ENCODE measurements at regions not wholly inside any gene's neighbourhood (a gene's known extent, or its start where the extent isn't known, plus 50 kb on each side); places are given as distances from the start of the nearest gene placed in this dataset.

DNA sequence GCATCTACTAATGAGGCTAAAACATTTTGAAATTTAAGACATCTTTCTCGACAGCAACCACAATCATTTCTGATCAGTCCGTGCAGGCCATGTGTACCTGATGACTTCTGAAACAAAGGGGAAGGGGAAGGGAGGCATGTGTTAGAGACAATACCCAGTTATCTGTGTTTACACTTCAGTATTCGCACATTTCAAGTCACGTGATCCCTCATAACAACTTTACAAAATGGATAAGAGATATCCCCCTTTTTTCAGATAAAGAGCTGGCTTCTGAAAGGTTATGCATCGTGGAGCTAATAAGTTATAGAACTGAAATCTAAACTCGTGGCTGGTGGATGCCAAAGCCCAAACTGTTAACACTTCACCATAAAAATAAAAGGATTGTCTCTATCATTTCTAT is 175.7 kb downstream of the CHRM3 start (continued):
- TF ChIP-seq ATF6 (CRISPR knock-in tag; IDR thresholded peaks at IDR 0.05): no peak

GRCh38 chr1:239563681-239564080 is 177.3 kb downstream of the CHRM3 start:
- ChIA-PET CTCF (no interaction called here), POLR2A (no interaction called here)
- H3K4me3 Mint-ChIP-seq: no peak overlapping the region
- DNase-seq (ENCODE audit: low spot score) (no peak), ATAC-seq (no peak)
- peaks cover 16% of the 10 kb centered on the region for H3K4me1 Mint-ChIP-seq
- no peaks in the 10 kb centered on the region for H3K27me3 Mint-ChIP-seq (ENCODE audit: low read depth)
- peaks cover 8% of the 10 kb centered on the region; the same call in 1 of the 2 replicates for H3K9me3 Mint-ChIP-seq
- no peak overlapping the region for H3K27ac Mint-ChIP-seq
- H3K36me3 Mint-ChIP-seq: no peaks in the 10 kb centered on the region
- TF ChIP-seq, protein P1, sequence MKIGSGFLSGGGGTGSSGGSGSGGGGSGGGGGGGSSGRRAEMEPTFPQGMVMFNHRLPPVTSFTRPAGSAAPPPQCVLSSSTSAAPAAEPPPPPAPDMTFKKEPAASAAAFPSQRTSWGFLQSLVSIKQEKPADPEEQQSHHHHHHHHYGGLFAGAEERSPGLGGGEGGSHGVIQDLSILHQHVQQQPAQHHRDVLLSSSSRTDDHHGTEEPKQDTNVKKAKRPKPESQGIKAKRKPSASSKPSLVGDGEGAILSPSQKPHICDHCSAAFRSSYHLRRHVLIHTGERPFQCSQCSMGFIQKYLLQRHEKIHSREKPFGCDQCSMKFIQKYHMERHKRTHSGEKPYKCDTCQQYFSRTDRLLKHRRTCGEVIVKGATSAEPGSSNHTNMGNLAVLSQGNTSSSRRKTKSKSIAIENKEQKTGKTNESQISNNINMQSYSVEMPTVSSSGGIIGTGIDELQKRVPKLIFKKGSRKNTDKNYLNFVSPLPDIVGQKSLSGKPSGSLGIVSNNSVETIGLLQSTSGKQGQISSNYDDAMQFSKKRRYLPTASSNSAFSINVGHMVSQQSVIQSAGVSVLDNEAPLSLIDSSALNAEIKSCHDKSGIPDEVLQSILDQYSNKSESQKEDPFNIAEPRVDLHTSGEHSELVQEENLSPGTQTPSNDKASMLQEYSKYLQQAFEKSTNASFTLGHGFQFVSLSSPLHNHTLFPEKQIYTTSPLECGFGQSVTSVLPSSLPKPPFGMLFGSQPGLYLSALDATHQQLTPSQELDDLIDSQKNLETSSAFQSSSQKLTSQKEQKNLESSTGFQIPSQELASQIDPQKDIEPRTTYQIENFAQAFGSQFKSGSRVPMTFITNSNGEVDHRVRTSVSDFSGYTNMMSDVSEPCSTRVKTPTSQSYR (CRISPR knock-in tag; IDR thresholded peaks at IDR 0.05): no peak
- TF ChIP-seq ATF6 (CRISPR knock-in tag; IDR thresholded peaks at IDR 0.05) (no peak), ETV6 (CRISPR knock-in tag; IDR thresholded peaks at IDR 0.05) (no peak), CDX4 (CRISPR knock-in tag; IDR thresholded peaks at IDR 0.05; ENCODE audit: borderline replicate concordance) (no peak), AFF4 (CRISPR knock-in tag; IDR thresholded peaks at IDR 0.05; ENCODE audit: borderline replicate concordance) (no peak), ZNF121 (CRISPR knock-in tag; IDR thresholded peaks at IDR 0.05) (no peak), SMAD4 (CRISPR knock-in tag; IDR thresholded peaks at IDR 0.05) (no peak), ZNF232 (CRISPR knock-in tag; IDR thresholded peaks at IDR 0.05) (no peak), SP1 (CRISPR knock-in tag; conservative IDR thresholded peaks at IDR 0.05) (no peak), ZSCAN18 (CRISPR knock-in tag; IDR thresholded peaks at IDR 0.05) (no peak)
- TF ChIP-seq, protein P2, sequence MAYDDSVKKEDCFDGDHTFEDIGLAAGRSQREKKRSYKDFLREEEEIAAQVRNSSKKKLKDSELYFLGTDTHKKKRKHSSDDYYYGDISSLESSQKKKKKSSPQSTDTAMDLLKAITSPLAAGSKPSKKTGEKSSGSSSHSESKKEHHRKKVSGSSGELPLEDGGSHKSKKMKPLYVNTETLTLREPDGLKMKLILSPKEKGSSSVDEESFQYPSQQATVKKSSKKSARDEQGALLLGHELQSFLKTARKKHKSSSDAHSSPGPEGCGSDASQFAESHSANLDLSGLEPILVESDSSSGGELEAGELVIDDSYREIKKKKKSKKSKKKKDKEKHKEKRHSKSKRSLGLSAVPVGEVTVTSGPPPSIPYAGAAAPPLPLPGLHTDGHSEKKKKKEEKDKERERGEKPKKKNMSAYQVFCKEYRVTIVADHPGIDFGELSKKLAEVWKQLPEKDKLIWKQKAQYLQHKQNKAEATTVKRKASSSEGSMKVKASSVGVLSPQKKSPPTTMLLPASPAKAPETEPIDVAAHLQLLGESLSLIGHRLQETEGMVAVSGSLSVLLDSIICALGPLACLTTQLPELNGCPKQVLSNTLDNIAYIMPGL (CRISPR knock-in tag; IDR thresholded peaks at IDR 0.05): no peak
- TF ChIP-seq, protein P3, sequence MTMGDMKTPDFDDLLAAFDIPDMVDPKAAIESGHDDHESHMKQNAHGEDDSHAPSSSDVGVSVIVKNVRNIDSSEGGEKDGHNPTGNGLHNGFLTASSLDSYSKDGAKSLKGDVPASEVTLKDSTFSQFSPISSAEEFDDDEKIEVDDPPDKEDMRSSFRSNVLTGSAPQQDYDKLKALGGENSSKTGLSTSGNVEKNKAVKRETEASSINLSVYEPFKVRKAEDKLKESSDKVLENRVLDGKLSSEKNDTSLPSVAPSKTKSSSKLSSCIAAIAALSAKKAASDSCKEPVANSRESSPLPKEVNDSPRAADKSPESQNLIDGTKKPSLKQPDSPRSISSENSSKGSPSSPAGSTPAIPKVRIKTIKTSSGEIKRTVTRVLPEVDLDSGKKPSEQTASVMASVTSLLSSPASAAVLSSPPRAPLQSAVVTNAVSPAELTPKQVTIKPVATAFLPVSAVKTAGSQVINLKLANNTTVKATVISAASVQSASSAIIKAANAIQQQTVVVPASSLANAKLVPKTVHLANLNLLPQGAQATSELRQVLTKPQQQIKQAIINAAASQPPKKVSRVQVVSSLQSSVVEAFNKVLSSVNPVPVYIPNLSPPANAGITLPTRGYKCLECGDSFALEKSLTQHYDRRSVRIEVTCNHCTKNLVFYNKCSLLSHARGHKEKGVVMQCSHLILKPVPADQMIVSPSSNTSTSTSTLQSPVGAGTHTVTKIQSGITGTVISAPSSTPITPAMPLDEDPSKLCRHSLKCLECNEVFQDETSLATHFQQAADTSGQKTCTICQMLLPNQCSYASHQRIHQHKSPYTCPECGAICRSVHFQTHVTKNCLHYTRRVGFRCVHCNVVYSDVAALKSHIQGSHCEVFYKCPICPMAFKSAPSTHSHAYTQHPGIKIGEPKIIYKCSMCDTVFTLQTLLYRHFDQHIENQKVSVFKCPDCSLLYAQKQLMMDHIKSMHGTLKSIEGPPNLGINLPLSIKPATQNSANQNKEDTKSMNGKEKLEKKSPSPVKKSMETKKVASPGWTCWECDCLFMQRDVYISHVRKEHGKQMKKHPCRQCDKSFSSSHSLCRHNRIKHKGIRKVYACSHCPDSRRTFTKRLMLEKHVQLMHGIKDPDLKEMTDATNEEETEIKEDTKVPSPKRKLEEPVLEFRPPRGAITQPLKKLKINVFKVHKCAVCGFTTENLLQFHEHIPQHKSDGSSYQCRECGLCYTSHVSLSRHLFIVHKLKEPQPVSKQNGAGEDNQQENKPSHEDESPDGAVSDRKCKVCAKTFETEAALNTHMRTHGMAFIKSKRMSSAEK (CRISPR knock-in tag; IDR thresholded peaks at IDR 0.05; ENCODE audit: borderline replicate concordance): no peak
- TF ChIP-seq, protein P4, sequence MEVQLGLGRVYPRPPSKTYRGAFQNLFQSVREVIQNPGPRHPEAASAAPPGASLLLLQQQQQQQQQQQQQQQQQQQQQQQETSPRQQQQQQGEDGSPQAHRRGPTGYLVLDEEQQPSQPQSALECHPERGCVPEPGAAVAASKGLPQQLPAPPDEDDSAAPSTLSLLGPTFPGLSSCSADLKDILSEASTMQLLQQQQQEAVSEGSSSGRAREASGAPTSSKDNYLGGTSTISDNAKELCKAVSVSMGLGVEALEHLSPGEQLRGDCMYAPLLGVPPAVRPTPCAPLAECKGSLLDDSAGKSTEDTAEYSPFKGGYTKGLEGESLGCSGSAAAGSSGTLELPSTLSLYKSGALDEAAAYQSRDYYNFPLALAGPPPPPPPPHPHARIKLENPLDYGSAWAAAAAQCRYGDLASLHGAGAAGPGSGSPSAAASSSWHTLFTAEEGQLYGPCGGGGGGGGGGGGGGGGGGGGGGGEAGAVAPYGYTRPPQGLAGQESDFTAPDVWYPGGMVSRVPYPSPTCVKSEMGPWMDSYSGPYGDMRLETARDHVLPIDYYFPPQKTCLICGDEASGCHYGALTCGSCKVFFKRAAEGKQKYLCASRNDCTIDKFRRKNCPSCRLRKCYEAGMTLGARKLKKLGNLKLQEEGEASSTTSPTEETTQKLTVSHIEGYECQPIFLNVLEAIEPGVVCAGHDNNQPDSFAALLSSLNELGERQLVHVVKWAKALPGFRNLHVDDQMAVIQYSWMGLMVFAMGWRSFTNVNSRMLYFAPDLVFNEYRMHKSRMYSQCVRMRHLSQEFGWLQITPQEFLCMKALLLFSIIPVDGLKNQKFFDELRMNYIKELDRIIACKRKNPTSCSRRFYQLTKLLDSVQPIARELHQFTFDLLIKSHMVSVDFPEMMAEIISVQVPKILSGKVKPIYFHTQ (CRISPR knock-in tag; IDR thresholded peaks at IDR 0.05): no peak

Measured in WTC11 (cell line).